Anterior cingulate cortex (tissue), 58 donors: ENCODE measurements at regions not wholly inside any gene's neighbourhood (a gene's known extent, or its start where the extent isn't known, plus 50 kb on each side); places are given as distances from the start of the nearest gene placed in this dataset.
"Not testable (repeated sequence)": the region's sequence is repeated elsewhere in the genome, so short reads cannot be mapped to it uniquely, and the experiment has no call there.

Source experiments
- DNase-seq, 58 donors: peaks; one replicate each; lab custom pipeline; 2025; lab: John Stamatoyannopoulos, UW

DNA sequence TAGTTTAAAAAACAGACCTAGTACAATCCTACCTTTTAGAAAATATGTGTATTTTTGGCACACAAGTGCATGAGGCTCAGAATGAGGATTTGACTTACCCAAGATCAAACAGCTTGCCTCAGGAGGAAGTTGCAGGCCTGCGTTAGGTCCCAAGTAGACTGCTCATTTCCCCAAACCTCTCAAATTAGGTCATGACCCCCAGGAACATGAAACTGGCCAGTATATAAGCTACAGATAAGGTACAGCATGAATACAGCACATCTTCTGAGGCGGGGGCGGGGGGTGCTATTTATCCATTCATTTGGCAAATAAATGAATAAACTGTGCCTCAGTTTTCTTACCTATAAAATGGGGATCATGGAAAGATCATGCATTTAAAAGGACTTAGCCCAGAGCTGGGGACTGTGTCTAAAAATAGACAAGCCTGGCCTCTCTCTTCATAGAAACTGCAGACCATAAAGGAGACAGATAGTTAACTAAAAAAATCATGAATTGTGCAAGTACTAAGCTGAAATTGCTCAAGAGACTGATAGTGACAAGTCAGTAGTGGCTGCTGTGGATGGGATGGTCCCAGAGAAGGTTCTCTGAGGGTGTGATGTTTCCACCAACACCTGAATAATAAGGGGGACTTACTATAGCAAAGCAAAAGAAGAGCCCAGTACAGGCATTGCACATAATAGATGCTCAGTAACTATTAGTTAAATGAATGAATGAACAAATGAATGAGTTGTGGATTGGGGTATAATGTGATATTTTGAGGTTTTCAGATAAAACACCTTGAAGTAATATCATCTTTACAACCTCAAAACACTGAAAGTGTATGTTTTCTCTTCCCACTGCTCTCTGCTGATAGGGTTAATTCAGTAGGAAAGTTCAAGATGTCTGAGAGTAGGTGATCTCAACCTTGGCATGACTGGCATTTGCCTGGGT, 258.5 kb upstream of the PROK2 start:
- no peak for DNase-seq

DNA sequence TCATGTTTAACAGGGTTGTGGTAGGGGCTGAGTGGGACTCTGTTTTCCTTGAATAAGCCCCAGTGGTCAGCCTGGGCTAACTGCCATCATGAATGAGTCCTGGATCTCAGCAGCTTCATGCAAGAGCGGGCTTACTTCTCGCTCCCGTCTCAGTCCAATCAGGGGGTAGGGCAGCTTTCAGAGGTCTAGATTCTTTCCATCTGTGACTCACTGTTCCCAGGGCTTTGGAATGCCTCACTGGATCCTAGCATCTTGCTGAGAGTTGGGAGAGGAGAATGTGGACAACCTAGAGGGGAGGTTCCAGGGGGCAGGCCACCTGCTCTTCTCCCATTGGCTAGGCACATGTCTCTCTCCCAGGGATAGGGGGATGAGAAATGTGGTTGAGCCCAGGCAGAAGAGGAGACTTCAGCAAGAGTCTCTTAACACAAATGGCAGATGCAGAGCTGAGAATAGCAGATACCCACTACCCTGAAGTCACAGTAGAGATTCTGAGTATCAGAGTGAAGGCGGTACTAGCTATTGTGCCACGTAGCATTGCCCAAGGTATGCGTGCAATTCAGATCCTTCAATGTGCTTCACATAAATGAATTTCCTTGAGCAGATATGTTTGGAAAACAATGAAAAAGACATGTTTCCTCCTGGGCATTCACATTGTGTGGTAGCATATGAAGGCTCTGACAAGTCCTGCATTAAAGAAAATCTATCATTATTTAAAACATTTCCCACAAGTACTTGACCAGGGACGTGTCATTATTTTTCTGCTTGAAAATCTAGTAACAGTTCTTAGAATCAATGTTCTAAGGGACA, 257.7 kb upstream of the PROK2 start:
- peak in 1 of 58 donors; percentile 9 for DNase-seq

DNA sequence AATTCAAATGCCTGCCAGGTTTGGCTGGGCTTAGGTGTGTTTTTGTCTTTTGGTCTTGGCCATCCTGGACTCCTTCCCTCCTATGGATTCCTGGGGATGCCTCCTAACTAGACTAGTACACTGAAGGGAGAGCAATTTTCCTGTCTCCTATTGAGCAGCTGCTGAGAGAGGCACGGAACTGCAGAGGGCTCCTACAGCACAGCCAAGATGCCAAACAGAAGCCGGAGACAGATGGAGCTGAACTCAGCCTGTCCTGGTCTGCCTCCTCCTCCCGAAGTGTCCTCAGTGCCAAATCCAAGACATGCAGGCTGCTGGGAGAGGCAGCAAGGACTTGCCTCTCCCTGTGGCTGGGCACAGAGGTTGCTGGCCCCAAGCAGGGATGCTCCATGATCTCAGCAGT, 256.6 kb upstream of the PROK2 start:
- peak in 51 of 58 donors; percentile 4 to 86 (median 50) for DNase-seq

DNA sequence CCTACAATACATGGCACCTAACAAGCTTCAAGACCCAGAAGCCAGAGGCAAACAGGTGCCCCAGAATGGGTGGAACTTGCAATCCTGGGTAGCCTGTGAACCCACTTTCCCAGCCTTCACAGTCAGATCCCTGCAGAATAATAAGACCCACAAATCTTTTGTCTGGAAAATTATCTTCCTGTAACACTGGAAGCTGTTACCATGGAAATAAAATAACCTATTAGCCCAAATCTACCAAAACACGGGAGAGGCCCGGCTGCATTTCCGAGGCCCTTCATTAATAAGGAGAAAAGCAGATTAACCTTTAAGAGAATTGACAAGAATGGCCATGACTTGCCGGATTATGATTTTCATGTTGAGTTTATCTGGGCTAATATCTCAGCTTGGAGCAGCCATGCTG, 256.1 kb upstream of the PROK2 start:
- DNase-seq: no peak

DNA sequence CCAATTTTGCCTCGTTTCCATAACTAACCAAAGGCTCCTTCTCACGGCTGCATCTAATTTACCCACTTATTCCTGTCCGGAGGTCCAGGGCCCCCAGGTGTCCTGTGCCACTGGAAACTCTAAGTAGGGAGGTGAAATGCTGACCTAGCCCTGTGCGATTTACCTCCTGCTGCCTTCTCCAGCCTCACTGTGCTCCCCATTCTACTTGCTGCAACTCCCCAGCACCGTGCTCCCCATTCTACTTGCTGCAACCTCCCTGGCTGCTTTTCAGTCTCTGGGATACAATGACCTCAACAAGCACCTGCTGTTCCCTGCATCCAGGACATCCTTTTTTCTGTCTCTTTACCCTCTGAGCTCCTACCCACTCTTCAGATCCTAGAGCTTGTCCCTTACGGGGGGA, 254.7 kb upstream of the PROK2 start:
- no peak for DNase-seq

DNA sequence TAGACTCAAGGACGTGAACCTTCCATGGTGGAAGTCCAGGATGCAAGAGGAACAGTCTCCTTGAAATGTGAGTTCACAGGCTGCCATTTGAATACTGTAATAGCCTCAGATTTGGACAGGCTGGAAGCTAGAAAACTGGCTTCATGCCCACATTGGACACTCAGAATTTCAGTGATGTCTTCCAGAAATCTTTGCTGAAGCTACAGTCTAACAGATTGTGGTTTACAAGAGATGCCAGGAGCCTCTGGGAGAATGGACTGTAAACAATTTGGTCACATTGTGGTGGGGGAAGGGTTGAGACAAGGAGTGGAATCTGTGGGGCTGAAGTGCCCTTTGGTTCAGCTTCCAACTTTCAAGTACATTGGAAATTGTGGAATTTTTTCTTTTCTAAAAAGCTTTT, 252.0 kb upstream of the PROK2 start:
- DNase-seq: no peak

DNA sequence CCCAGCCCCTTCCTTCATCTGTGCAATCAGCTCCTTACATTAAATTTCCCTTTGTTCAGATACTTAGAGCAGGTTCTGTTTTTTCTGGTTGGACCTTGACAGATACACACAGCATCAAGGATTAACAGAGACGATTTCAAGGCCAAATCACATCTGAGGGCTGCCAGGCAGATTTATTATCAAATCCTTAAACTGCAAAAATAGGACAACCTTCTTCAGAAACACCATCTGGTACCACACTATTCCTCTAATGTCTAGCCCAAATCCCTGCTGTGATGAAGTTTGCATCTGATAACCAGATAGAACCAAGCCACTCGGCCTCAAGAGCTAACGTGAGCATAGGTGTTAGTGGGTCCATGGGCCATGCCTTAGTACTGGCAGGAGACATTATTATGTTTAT, 250.7 kb upstream of the PROK2 start:
- DNase-seq: no peak

DNA sequence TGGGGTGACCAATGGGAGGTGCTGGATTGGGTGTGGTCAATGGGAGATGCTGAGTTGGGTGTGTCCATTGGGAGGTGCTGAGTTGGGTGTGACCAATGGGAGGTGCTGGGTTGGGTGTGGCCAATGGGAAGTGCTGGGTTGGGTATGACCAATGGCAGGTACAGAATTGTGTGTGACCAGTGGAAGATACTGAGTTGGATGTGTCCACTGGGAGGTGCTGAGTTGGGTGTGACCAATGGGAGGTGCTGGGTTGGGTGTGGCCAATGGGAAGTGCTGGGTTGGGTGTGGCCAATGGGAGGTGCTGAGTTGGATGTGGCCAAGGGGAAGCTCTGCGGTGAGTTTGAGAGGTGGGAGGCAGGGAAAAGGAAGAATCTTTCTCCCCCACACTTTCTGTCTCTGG, 250.0 kb upstream of the PROK2 start:
- no peak for DNase-seq

DNA sequence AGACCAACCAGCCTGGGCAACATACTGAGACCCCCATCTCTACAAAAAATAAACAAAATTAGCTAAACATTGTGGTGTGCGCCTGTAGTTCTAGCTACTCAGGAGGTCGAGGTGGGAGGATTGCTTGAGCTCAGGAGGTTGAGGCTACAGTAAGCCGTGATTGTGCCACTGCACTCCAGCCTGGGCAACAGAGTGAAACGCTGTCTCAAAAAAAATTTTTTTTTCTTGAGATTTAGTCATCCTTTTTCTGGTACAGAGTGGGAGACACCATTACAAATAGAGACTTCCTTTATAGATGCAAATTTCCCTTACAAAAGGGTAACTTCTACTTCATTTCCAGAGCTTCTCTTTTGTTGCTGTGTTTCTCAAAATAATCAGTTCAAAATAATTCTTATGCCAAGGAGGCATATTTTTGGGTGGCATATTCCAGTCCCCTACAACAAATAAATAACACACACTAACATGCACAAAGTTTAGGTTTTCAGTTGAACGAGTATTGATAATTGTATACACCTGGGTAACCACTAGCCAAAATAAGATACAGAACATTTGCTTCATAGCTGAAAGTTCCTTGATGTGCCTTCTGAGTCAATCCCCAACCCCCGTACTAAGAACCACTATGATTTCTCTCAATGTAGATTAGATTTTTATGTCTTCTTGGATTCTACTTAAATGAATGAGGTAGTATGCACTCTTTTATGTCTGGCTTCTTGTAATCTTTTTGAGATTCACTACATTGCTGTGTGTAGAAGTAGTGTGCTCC, 248.9 kb upstream of the PROK2 start:
- no peak for DNase-seq

DNA sequence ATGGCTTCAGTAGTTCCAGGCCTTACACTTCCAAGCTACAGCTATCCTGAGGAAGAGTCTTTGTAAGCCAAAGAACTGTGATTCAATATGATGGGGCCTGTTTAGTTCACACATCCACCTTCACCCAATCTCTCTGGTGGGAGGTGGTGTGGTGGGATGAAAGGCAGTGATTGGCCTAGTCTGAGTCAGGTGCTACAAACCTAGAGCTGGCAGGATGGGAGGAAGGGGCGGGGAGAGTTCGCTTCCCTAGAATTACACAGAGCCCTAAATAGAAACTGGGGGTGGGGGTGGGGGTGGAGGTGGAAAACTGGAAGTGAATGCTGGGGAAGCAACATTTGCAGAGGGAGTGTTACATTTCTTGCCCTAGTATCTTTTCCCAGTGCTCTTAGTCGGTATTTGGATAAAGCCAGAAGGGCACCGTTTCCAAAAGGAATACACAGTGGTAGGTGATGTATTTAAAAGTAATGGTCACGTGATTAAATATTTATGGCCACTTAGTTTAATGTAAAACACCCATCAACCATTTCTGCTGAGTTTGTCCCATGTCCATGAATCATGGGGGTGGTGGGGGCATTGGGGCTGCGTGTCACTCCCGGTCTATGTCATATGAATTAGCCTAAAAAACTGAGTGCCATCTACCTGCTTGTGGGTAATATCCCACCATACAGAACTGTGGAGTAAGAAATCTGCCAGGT, 247.6 kb upstream of the PROK2 start:
- DNase-seq: peak in 27 of 58 donors; percentile 6 to 71 (median 31)

DNA sequence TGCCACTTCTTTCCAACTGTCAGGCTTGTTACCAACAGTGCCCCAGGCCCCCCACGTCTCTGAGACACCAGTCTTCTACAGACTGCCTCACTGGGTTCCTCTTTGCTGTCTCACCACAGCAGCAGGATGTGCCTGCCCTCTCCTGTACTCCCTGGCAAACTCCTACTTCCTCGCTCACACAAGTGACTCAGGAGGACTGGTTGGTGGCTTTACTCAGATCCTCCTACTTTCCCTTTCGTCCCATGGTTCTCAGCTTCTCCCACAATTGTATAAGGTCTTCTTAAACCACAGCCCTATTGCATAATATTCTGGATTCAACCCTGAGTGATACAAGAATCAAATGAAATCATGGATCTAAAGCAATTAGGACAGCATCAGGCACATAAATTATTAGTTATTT, 246.6 kb upstream of the PROK2 start:
- peak in 6 of 58 donors; percentile 6 to 13 (median 9) for DNase-seq

DNA sequence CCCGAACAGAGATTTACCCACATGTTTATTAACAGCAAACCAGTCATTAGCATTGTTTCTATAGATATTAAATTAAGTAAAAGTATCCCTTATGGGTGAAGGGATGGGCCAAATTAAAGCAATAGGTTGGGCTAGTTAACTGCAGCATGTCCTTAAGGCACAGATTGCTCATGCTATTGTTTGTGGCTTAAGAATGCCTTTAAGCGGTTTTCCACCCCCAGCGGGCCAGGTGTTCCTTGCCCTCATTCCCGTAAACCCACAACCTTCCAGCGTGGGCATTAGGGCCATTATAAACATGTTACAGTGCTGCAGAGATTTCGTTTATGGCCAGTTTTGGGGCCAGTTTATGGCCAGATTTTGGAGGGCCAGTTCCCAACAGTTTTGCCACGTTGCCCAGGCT, 245.3 kb upstream of the PROK2 start:
- DNase-seq: not testable (repeated sequence)

DNA sequence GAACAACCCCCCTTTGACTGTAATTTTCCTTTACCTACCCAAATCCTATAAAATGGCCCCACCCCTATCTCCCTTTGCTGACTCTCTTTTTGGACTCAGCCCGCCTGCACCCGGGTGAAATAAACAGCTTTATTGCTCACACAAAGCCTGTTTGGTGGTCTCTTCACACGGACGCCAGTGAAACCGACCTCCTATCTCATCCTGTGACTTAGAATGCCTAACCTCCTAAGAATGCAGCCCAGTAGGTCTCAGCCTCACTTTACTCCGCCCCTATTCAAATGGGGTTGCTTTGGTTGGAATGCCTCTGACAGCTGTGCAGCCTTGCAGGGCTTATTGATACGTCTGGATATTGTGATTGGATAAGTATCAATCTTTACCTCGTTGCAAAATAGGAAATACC, 243.8 kb upstream of the PROK2 start:
- DNase-seq: not testable (repeated sequence)

DNA sequence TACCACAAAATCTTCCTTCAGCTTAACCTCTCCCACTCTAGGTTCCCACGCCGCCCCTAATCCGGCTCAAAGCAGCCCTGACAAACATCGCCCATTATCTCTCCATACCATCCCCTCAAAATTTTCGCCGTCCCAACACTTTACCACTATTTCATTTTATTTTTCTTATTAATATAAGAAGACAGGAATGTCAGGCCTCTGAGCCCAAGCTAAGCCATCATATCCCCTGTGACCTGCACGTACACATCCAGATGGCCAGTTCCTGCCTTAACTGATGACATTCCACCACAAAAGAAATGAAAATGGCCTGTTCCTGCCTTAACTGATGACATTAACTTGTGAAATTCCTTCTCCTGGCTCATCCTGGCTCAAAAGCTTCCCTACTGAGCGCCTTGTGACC, 243.4 kb upstream of the PROK2 start:
- not testable (repeated sequence) for DNase-seq

DNA sequence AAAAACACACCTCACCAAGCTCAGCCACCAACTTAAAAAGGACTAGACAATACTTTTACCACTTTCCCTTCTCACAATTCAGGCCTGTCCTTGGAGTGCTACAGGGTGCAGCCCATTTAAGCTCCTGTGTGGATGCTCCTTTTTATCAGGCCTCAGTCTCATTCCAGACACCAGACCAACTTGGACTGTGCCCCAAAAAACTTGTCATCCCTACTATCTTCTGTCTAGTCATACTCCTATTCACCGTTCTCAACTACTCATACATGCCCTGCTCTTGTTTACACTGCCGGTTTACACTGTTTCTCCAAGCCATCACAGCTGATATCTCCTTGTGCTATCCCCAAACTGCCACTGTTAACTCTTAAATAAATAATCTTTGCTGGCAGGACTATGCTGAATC, 242.8 kb upstream of the PROK2 start:
- not testable (repeated sequence) for DNase-seq

DNA sequence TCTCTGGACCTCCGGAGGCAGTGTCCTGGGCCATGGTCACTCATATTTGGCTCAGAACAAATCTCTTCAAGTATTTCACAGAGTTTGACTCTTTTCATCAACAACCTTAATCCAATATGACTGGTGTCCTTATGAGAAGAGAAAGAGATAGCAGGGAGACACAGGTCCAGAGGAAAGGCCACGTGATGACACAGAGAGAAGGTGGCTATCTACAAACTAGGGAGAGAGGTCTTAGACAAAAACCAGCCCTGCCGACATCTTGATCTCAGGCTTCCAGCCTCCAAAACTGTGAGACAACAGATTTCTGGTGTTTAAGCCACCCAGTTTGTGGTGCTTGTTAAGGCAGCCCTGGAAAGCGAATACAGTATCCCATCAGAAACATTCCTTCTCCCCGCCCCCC, 237.1 kb upstream of the PROK2 start:
- no peak for DNase-seq

DNA sequence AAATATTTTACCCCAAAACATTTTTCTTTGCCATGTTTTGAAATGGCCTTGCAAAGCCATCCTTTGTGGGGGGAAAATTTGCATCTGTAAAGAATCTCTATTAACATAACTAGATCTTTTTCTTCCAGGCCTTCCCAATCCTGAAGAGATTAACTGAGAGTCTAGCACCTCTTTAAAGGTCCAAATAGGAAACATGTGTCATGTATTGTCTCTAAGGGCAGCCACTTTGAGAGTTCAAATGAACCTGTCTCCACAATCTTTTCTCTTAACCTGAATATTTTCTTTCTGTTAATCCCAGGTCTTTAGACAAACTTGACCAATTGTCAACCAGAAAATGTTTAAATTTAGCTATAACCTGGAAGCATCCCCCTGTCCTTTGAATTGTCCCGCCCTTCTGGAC, 236.6 kb upstream of the PROK2 start:
- no peak for DNase-seq

DNA sequence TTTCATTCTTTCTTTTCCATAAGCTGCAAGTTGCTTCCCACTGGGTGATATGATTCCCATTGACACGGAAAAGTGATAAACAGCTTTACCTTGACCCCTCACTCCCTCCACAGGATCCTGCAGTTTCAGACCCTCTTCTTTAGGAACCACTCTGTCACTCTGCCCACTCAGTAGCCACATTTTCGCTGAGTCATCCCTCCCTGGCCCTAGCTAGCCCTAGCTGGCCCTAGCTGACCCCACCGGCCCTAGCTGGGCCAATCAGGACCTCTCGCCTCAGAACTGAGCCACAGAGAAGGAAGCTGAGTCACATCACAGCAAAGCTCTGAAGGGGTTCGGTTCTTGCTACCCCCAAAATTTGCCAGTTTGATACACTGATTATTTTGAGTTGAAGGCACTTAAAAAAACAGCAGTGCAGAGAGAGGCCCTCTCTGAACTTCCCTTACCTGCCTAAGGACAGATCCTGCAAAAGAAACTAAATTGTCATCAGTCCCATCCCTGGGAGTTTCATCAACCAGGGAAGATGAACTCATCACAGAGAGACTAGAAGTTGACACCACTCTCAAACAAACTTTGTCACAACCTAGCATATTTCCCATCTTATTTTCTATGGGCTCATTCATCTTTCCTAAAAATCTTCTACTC, 233.5 kb upstream of the PROK2 start:
- no peak for DNase-seq

DNA sequence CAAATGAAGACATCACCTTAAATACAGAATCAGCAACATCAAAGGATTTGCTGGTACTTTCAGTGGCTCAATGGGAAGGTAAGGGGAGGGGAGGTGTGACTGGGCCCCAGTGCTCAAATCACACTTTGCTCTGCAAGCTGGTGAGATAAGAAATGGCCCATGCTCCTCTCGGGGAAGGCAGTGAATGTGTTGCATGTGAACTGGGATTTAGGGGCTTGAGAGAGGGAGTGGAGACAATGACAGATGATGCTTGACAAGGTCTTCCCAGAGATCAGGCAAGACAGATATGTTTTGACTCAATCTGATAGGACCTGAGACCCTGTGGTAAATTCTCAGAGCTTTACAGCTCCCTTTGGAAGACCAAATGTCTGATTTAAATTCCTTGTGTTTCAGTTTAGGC, 233.0 kb upstream of the PROK2 start:
- no peak for DNase-seq

DNA sequence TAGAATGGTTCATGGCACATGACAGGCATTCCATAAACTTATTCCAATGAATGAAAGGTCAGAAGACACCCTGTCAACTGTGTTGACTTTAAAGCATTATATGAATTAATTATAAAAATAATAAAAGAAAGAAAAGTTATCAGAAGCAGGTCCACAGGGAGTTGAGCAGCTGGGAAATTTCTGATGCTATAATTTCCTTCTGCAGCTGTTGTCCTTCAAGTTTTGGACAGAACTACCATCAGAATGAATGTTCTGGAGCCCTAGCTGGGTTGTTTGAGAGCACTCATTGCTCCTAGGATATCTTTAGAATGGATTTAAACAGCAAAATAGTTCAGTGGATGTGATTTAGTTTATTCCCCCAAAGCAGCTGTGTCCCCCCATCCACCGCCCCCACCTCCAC, 232.4 kb upstream of the PROK2 start:
- no peak for DNase-seq
